NT2/D1 (cell line): ENCODE measurements at regions not wholly inside any gene's neighbourhood (a gene's known extent, or its start where the extent isn't known, plus 50 kb on each side); places are given as distances from the start of the nearest gene placed in this dataset.

Experiments used
- DNase-seq: peaks from one replicate; pipeline ENCODE4 v3.0.0-alpha.2; 2011; ENCODE audit warnings: low read depth, low spot score
- H3K27me3 ChIP-seq: 2 replicates; pipeline ENCODE4 v1.6.0; 2011; ENCODE audit warnings: mild to moderate bottlenecking; ENCODE audit not compliant: insufficient read length, insufficient read depth
- H3K36me3 ChIP-seq: 2 replicates; pipeline ENCODE4 v1.6.1; 2011; ENCODE audit warnings: mild to moderate bottlenecking, low read length, mixed read lengths; ENCODE audit not compliant: insufficient read depth, insufficient read length
- H3K4me1 ChIP-seq: 2 replicates; pipeline ENCODE4 v1.5.1; 2011; ENCODE audit not compliant: insufficient read depth, insufficient read length
- H3K4me3 ChIP-seq: 2 replicates; pipeline ENCODE4 v1.5.1; 2011; ENCODE audit warnings: low read depth; ENCODE audit not compliant: insufficient read length
- H3K9ac ChIP-seq: 2 replicates; pipeline ENCODE4 v1.6.0; 2011; ENCODE audit warnings: low read depth; ENCODE audit not compliant: insufficient read length
- H3K9me3 ChIP-seq: 2 replicates; pipeline ENCODE4 v1.5.1; 2011; ENCODE audit warnings: mild to moderate bottlenecking, low read length; ENCODE audit not compliant: insufficient read depth
- SUZ12 ChIP-seq: IDR thresholded peaks from 2 replicates; pipeline ENCODE4 v1.6.1; 2011; ENCODE audit not compliant: insufficient read length, insufficient read depth; ENCODE audit errors: extremely low read depth
- YY1 ChIP-seq: IDR thresholded peaks from 2 replicates; pipeline ENCODE4 v1.6.1; 2011; ENCODE audit not compliant: insufficient read length, insufficient read depth
- ZNF274 ChIP-seq: IDR thresholded peaks from 2 replicates; pipeline ENCODE4 v1.6.1; 2011; ENCODE audit warnings: mild to moderate bottlenecking, low read depth, low read length

- DNase-seq, result no peak
- no peaks in the 10 kb centered on the region for H3K27me3 ChIP-seq
- TF ChIP-seq YY1 (no peak), ZNF274 (no peak), SUZ12 (no peak)
- no peaks in the 10 kb centered on the region for H3K4me1 ChIP-seq
- H3K9ac ChIP-seq, result no peak overlapping the region
- H3K9me3 ChIP-seq, result 0 out of 2 replicates have a peak, but pooled peaks cover 7% of the 10 kb centered on the region
- no peak overlapping the region for H3K4me3 ChIP-seq
- H3K36me3 ChIP-seq, result no peaks in the 10 kb centered on the region
Observed at GRCh38 chr9:24398466-24398865, 147.2 kb downstream of the IZUMO3 start.

- H3K27me3 ChIP-seq, result no peaks in the 10 kb centered on the region
- TF ChIP-seq ZNF274, result no peak
- TF ChIP-seq YY1, result peak; percentile 23
- no peak overlapping the region for H3K9ac ChIP-seq
- peaks cover 3% of the 10 kb centered on the region for H3K4me1 ChIP-seq
- peak; percentile 33 for DNase-seq
- peaks cover 10% of the 10 kb centered on the region; the same call in 1 of the 2 replicates for H3K9me3 ChIP-seq
- no peak overlapping the region for H3K4me3 ChIP-seq
- no peaks in the 10 kb centered on the region for H3K36me3 ChIP-seq
Observed at GRCh38 chr9:24391095-24391494, 154.6 kb downstream of the IZUMO3 start.

GRCh38 chr9:24385077-24385476 lies 160.6 kb downstream of the IZUMO3 start:
- TF ChIP-seq ZNF274 (no peak), SUZ12 (no peak), YY1 (no peak)
- DNase-seq, result no peak
- Histone ChIP-seq H3K9ac (no peak overlapping the region), H3K4me3 (no peak overlapping the region), H3K4me1 (no peaks in the 10 kb centered on the region), H3K27me3 (no peaks in the 10 kb centered on the region), H3K9me3 (peaks cover 8% of the 10 kb centered on the region; the same call in 1 of the 2 replicates), H3K36me3 (no peaks in the 10 kb centered on the region)

GRCh38 chr9:24382566-24382965 lies 163.1 kb downstream of the IZUMO3 start:
- no peak for TF ChIP-seq SUZ12
- no peak for TF ChIP-seq ZNF274

GRCh38 chr9:24381205-24381604 lies 164.5 kb downstream of the IZUMO3 start:
- H3K9ac ChIP-seq, result no peak overlapping the region
- H3K4me3 ChIP-seq, result no peak overlapping the region
- DNase-seq, result no peak
- H3K4me1 ChIP-seq, result no peaks in the 10 kb centered on the region
- H3K36me3 ChIP-seq, result no peaks in the 10 kb centered on the region
- H3K9me3 ChIP-seq, result peaks cover 12% of the 10 kb centered on the region
- no peaks in the 10 kb centered on the region for H3K27me3 ChIP-seq
- TF ChIP-seq ZNF274, result no peak
- TF ChIP-seq SUZ12, result no peak
- TF ChIP-seq YY1, result no peak

More at GRCh38 chr9:24382566-24382965, 163.1 kb downstream of the IZUMO3 start:
- Histone ChIP-seq H3K9me3 (peaks cover 4% of the 10 kb centered on the region), H3K9ac (no peak overlapping the region), H3K27me3 (no peaks in the 10 kb centered on the region), H3K4me1 (no peaks in the 10 kb centered on the region), H3K4me3 (no peak overlapping the region), H3K36me3 (no peaks in the 10 kb centered on the region)
- DNase-seq, result no peak

GRCh38 chr9:24359046-24359445 lies 186.7 kb downstream of the IZUMO3 start:
- TF ChIP-seq ZNF274 (no peak), YY1 (no peak), SUZ12 (no peak)
- H3K9me3 ChIP-seq, result peaks cover 10% of the 10 kb centered on the region; the same call in 1 of the 2 replicates
- H3K4me3 ChIP-seq, result no peak overlapping the region
- H3K4me1 ChIP-seq, result no peaks in the 10 kb centered on the region
- no peaks in the 10 kb centered on the region for H3K36me3 ChIP-seq
- DNase-seq, result no peak
- H3K9ac ChIP-seq, result no peak overlapping the region
- no peaks in the 10 kb centered on the region for H3K27me3 ChIP-seq

GRCh38 chr9:24351973-24352372 lies 193.7 kb downstream of the IZUMO3 start:
- Histone ChIP-seq H3K27me3 (no peaks in the 10 kb centered on the region), H3K9ac (no peak overlapping the region), H3K4me1 (no peaks in the 10 kb centered on the region), H3K36me3 (no peaks in the 10 kb centered on the region), H3K9me3 (peaks cover 4% of the 10 kb centered on the region; the same call in 1 of the 2 replicates), H3K4me3 (no peak overlapping the region)
- DNase-seq, result no peak
- TF ChIP-seq YY1 (no peak), ZNF274 (no peak), SUZ12 (no peak)

GRCh38 chr9:24351258-24351657 lies 194.4 kb downstream of the IZUMO3 start:
- TF ChIP-seq YY1, result no peak
- TF ChIP-seq ZNF274, result no peak
- no peak for TF ChIP-seq SUZ12
- Histone ChIP-seq H3K27me3 (no peaks in the 10 kb centered on the region), H3K4me3 (no peak overlapping the region), H3K9ac (no peak overlapping the region), H3K36me3 (no peaks in the 10 kb centered on the region), H3K9me3 (no peaks in the 10 kb centered on the region), H3K4me1 (no peaks in the 10 kb centered on the region)
- DNase-seq, result no peak

- no peaks in the 10 kb centered on the region for H3K9me3 ChIP-seq
- no peaks in the 10 kb centered on the region for H3K4me1 ChIP-seq
- no peak overlapping the region for H3K4me3 ChIP-seq
- no peaks in the 10 kb centered on the region for H3K36me3 ChIP-seq
- H3K27me3 ChIP-seq, result no peaks in the 10 kb centered on the region
- H3K9ac ChIP-seq, result no peak overlapping the region
- DNase-seq, result no peak
- TF ChIP-seq ZNF274, result no peak
- TF ChIP-seq SUZ12, result no peak
- TF ChIP-seq YY1, result no peak
Observed at GRCh38 chr9:24342457-24342856, 203.2 kb downstream of the IZUMO3 start.
